ENCODE measurements at regions not wholly inside any gene's neighbourhood (a gene's known extent, or its start where the extent isn't known, plus 50 kb on each side); places are given as distances from the start of the nearest gene placed in this dataset.
"Not testable (repeated sequence)": the region's sequence is repeated elsewhere in the genome, so short reads cannot be mapped to it uniquely, and the experiment has no call there.

DNA sequence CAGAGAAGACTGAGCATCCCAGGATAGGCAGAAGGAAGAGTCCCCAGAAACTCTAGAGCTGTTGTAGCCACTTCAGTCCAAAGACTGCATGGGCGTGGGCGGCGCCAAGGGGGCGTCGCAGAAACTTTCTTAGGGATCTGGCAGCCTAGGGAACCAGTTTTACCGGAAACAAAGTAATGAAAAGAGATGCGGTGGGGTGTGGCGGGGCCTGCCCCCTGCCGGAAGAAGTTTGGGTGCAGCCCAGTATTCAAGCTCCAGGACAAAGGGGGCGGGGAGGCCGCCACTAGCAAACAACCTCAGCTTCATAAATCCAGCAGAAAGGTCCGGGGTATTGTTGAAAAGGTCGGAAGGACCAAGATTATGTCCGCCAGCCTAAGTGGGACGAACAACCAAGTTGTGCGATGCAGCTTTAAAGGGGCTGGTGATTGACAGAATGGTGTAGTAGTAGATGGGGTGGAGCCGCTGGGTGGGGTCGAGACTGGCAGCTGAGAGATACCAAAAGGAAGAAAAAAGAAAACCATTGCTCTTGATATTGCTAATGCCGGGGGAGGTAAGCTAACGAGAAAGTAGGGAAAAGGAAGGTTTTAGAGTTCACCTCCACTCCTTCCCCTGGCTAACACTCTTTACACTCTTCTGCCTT is 190.5 kb downstream of the RRAGB start:
- Histone ChIP-seq H3K27me3 (no peaks in the 10 kb centered on the region), H3K36me3 (no peaks in the 10 kb centered on the region), H3K4me1 (no peaks in the 10 kb centered on the region), H3K9me3 (no peaks in the 10 kb centered on the region), H3K27ac (peak overlapping the region; percentile 54), H3K4me3 (peak overlapping the region; percentile 68)
- WGBS: 35% methylated on average over 20 of the region's 20 CpGs
- DNase-seq (ENCODE audit: low spot score in 2 of 2): no peak
- TF ChIP-seq, protein P1, sequence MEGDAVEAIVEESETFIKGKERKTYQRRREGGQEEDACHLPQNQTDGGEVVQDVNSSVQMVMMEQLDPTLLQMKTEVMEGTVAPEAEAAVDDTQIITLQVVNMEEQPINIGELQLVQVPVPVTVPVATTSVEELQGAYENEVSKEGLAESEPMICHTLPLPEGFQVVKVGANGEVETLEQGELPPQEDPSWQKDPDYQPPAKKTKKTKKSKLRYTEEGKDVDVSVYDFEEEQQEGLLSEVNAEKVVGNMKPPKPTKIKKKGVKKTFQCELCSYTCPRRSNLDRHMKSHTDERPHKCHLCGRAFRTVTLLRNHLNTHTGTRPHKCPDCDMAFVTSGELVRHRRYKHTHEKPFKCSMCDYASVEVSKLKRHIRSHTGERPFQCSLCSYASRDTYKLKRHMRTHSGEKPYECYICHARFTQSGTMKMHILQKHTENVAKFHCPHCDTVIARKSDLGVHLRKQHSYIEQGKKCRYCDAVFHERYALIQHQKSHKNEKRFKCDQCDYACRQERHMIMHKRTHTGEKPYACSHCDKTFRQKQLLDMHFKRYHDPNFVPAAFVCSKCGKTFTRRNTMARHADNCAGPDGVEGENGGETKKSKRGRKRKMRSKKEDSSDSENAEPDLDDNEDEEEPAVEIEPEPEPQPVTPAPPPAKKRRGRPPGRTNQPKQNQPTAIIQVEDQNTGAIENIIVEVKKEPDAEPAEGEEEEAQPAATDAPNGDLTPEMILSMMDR (IDR thresholded peaks at IDR 0.05): peak in 1 of 2 donors; percentile 47
- no peak for TF ChIP-seq EP300 (IDR thresholded peaks at IDR 0.05)

DNA sequence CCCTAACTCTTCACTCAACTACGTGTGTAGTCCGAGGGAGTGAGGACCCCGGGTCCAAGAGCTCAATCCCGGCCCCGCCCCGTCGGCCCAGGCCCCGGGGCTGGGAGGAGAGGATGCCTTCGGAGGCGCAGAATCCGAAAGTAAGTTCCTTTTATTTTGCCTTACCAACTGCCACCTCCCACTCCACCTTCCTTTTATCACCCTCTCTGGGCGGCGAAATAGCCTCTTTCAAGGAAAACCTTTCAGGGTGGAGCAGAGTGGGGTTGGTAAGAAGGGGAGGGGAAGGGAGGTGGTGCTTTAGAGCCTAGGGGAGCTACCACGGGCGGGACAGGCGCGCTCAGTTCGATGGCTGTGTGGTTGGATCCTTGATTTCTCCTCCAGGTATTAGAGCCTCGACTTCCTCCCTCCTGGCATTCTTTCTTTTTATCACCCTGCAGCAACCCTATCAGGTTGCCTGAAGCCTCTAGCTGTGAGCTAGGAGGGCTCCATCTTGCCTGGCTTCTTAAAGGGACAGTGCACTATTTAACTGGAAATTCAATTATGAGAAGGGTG is 191.2 kb downstream of the RRAGB start:
- H3K27me3 ChIP-seq: no peaks in the 10 kb centered on the region
- no peak for DNase-seq (ENCODE audit: low spot score in 2 of 2)

DNA sequence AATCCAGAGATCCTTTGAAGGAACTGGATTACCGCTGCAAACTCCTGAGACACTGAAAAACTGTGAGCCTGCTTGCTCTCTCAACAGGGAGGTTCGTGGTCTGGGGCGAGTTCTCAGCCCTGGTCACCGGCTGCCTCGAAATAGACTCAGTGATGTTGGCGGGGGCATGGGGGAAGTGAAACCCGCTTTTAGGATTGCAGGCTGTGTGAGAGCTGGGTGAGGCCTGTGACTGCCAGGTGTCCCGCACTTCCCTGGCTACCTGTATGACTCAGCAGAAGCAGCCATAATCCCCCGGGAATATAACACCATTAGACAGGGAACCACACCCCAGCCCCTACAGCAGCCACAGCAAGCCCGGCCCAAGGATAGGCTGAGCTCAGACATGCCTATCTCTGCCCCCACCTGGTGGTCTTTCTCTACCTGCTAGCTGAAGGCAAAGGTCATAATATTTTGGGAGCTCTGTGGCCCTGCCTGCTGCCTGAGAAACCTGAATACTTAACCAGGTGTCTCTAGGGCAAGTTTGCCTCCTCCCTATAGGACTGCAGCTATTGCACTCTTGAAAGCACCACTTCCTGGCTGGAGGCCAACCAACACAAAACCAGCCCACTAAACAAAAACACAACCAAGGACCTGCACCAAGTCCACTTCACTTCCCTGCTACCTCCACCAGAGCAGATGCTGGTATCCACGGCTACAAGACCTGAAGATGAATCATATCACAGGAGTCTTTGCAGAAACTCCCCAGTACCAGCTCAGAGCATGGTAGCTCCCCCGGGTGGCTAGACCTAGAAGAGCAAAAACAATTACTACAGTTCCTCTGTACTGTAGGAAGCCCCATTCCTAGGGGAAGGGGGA is 202.0 kb downstream of the RRAGB start:
- 66% methylated on average over 12 of the region's 12 CpGs for WGBS
- DNase-seq (ENCODE audit: low spot score in 2 of 2): no peak
- Histone ChIP-seq H3K4me1 (no peaks in the 10 kb centered on the region), H3K9me3 (no peaks in the 10 kb centered on the region), H3K4me3 (no peak overlapping the region), H3K27ac (no peak overlapping the region), H3K36me3 (no peaks in the 10 kb centered on the region), H3K27me3 (no peaks in the 10 kb centered on the region)
- TF ChIP-seq POLR2A (IDR thresholded peaks at IDR 0.05): no peak
- TF ChIP-seq, protein P1 (IDR thresholded peaks at IDR 0.05): no peak

More for the DNA sequence above, 191.2 kb downstream of the RRAGB start:
- 26% methylated on average over 19 of the region's 19 CpGs for WGBS
- TF ChIP-seq POLR2AphosphoS5 (IDR thresholded peaks at IDR 0.05) (no peak), EP300 (IDR thresholded peaks at IDR 0.05) (no peak), POLR2A (IDR thresholded peaks at IDR 0.05) (no peak)
- TF ChIP-seq, protein P1 (IDR thresholded peaks at IDR 0.05): no peak
- no peaks in the 10 kb centered on the region for H3K9me3 ChIP-seq
- H3K4me1 ChIP-seq: no peaks in the 10 kb centered on the region
- H3K4me3 ChIP-seq: peak overlapping the region; percentile 68
- H3K27ac ChIP-seq: peak overlapping the region; percentile 54
- no peaks in the 10 kb centered on the region for H3K36me3 ChIP-seq

DNA sequence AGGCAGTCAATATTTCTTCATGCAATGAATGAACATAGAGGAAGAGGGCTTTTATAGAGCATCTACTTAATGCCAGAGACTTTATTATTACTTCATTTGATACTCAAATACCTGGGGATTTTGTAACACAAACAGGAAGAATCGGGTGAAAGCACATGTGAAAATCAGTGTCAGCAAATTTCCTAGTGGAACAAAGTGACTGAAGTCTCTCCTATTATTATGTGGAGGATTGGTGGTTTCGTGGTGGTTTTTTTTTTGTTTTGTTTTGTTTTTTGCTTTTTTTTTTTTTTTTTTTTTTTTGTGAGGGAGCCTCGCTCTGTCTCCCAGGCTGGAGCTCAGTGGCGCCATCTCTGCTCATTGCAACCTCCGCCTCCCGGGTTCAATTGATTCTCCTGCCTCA is 207.0 kb downstream of the RRAGB start:
- H3K4me1 ChIP-seq: no peaks in the 10 kb centered on the region
- H3K4me3 ChIP-seq: no peak overlapping the region
- no peaks in the 10 kb centered on the region for H3K9me3 ChIP-seq
- no peak overlapping the region for H3K27ac ChIP-seq
- TF ChIP-seq EP300 (IDR thresholded peaks at IDR 0.05): no peak
- TF ChIP-seq, protein P1 (IDR thresholded peaks at IDR 0.05): no peak
- no peak for TF ChIP-seq POLR2AphosphoS5 (IDR thresholded peaks at IDR 0.05)
- TF ChIP-seq POLR2A (IDR thresholded peaks at IDR 0.05): no peak
- DNase-seq (ENCODE audit: low spot score in 2 of 2): no peak
- no peaks in the 10 kb centered on the region for H3K36me3 ChIP-seq
- no peaks in the 10 kb centered on the region for H3K27me3 ChIP-seq
- WGBS: 81% methylated on average over 6 of the region's 6 CpGs

DNA sequence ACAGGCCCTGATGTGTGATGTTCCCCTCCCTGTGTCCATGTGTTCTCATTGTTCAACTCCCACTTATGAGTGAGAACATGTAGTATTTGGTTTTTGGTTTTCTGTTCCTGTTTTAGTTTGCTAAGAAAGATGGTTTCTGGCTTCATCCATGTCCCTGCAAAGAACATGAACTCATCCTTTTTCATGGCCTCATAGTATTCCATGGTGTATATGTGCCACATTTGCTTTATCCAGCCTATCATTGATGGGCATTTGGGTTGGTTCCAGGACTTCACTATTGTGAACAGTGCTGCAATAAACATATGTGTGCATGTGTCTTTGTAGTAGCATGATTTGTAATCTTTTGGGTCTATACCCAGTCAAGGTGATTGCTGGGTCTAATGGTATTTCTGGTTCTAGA is 211.0 kb downstream of the RRAGB start:
- not testable (repeated sequence) for H3K27me3 ChIP-seq; H3K4me1 ChIP-seq; H3K27ac ChIP-seq; H3K36me3 ChIP-seq; DNase-seq (ENCODE audit: low spot score in 2 of 2); H3K9me3 ChIP-seq; H3K4me3 ChIP-seq

Data from suprapubic skin (tissue), 4 donors.